HuH-7.5 (cell line): ENCODE measurements at regions not wholly inside any gene's neighbourhood (a gene's known extent, or its start where the extent isn't known, plus 50 kb on each side); places are given as distances from the start of the nearest gene placed in this dataset.
A peak's percentile ranks its signal among the peaks of the same experiment; 100 is the strongest.
"Not testable (repeated sequence)": the region's sequence is repeated elsewhere in the genome, so short reads cannot be mapped to it uniquely, and the experiment has no call there.

Source experiments
- DNase-seq: peaks from one replicate; pipeline ENCODE4 v3.0.0; 2011; ENCODE audit warnings: low spot score

DNA sequence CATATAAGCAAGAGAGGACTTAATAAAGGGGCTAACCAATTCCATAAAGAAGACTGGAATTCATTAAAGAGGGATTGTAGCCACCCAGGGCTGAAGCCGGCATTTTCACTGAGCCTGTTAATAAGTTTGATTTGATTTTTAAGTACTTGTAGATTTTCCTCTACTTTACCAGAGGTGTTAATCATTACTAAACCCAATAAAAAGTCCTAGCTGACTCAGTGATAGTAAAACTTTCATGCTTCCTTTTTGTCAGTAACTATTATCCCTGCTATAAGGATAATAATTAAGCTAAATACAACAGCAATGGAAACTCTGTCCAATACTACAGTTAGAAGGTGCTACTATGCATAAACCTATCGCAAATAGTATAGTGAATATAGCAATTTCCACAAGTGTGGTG, 260.2 kb downstream of the CEMIP2 start:
- not testable (repeated sequence) for DNase-seq

DNA sequence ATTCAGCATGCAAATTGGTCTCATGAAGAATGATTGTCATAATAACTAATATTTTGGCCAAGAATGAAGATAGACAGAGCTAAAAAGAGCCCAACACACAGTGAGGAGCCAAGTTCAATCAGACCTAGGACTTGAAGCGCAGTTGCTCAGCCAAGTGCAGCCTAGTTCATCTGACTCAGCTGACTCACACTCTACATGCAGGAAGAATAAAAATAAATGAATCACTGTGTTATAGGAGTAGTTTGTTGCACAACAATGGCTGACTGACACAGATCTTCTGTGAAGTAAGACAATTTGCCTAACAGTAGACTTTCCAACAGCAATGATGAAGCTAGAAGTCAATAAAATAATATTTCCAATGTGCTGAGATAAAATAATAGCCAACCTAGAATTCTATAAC, 261.5 kb downstream of the CEMIP2 start:
- DNase-seq: no peak

DNA sequence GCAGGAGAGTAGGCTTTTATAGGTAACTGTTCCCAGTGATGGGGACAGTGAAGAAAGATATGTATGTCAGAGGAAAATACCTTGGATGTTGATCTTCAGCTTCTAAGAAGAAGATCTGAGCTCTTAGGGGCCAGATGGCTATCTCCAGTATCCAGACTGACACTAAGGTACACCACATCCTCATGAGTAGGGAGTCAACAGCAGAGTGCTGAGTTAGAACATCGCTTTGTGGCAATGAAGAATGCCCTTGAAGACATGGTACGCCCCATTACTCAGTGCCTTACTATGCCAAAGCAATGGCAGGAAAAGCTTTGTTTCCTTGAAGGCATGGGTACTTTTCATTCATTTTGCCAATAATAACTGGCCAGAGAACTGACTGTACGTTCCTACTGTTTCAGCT, 263.7 kb downstream of the CEMIP2 start:
- no peak for DNase-seq

DNA sequence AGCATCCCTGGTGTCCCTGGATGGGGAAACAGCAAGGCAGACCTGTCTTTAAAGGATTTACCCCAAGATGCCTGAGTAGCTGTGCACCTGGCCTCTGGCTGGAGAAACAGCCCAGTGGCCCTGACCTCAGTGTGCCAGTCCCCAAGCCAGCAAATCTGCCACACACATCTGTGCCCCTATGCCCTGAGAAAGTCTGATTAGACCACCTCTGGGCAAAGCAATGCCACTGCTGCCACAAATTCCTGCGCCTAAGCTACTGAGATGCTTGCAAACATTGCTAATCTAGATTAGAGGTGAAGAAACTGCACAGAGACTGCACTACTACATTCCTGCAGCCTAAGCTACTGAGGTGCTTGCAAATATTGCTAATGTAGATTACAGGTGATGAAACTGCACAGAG, 269.6 kb downstream of the CEMIP2 start:
- no peak for DNase-seq

DNA sequence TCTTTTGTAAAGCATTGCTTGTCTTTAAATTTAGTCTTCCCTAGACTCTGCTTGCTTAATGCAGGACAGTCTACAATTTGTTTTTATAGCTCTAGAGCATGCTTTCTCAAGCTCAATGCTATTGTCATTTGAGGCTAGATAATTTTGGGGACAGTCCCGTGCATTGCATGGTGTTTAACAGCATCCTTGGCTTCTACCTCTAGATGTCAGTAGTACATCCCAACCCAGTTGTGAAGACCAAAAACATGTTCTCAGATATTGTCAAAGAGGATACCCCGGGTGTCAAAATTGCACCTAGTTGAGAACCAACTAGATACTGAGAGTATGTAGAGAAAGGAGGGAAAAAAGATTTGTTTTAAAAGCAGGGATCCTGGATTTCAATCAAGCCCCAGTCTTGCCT, 277.5 kb downstream of the CEMIP2 start:
- no peak for DNase-seq

DNA sequence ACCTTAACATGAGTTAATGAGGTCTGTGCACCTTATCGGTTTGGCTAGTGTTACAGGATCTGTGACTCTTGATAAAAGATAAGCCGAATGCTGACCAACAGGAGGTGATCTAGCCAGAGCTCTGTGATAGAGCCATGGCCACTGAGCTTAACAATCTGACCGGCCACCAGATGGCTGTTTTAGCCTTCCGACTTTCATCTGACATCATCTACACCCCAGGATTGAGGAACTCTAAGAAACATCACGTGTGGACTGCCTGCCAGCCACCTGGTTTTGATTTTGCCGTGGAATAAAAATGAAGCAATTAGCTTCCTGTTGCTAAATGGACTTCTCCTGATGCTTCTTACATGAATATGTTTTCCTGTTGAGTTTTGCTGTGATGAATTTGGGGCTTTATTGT, 281.3 kb downstream of the CEMIP2 start:
- DNase-seq: no peak

DNA sequence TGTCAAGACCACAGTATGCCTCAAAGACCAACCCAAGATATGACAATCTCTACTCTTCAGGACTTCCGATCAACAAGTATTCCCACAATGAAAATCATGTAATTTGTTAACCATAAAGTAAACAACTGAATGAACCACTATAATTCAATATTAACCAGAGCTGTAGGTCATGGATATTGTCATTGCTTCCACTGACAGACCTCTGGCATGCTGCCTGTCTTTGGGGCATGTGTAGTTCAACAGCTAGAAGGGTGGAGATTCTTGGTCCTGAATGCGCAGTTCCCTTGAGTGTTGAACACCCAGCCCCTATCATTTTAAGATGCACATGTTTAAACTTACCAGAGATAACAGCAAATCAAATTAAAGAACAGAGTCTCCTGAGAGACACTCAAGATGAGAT, 283.0 kb downstream of the CEMIP2 start:
- DNase-seq: no peak

DNA sequence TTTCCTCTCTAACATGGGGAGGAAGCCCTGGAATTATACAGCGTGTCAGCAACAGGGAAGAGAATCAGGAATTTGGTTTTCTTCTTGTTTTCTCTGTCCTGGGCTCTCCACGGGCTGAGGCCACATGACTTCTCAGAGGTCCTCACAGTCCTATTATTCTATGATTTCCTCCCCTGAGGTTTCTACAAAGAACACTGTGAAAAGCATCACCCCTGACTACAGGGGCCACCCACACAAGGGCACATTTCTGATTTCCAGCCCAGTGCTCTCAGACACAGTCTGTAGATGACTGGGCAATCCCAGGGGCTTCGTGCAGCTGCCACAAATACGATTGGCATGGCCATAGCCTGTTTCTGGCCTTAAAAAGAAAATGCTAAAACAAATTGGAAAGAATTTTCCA, 284.9 kb downstream of the CEMIP2 start:
- no peak for DNase-seq

DNA sequence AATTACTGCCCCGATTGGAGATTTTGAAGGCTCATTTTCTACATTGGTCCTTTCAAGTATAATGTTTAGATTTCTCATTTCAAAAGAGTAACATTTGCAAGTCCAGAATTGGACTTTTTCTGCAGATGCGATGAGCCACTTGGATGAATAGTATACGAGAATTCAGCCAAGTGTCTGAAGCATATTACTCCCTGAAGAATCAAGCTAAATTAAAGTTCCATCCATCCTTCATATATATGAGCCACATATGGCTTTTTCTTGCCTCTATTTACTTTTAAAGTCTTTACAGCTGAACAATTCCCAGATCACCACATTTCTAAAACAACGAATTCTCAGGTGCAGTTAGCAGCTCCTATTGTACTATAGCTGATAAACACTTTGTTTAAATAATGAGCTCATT, 288.7 kb downstream of the CEMIP2 start:
- DNase-seq: no peak

DNA sequence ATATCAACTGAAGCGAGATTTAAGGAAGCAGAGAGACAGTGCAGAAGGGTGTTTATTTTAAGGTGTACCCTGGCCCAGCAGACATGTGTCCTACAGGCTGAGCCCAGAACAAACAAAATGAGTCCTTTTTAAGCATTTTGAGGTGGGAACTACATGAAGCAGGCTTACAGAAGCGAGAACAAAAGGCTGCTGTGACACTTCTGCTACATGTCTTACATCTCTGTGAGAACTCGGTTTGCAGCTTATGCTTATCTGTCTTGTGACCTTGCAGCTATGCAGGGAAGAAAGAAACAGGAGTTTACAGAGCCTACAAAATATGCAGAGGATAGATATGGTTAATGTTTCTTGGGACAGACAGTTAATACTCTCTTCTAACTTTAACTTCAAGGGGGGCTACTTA, 295.9 kb downstream of the CEMIP2 start:
- DNase-seq: no peak

DNA sequence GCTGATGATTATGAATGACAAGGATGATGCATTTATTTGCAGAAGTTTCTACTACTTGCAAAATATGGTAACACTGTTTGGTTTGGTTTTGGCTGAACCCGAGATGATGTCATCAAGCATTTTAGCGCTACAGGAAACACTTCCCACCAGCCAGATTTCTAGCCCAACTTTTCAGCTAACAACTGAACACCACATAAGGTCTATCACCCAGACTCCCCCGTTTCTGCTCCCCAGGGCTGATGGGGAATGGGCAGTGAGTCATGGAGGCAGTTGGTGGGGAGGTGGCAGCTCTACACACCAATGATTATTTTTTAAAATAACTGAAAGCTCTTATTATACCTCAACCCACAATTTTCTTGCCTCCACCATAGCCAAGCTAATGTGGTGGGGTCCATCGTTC, 302.9 kb downstream of the CEMIP2 start:
- DNase-seq: no peak

DNA sequence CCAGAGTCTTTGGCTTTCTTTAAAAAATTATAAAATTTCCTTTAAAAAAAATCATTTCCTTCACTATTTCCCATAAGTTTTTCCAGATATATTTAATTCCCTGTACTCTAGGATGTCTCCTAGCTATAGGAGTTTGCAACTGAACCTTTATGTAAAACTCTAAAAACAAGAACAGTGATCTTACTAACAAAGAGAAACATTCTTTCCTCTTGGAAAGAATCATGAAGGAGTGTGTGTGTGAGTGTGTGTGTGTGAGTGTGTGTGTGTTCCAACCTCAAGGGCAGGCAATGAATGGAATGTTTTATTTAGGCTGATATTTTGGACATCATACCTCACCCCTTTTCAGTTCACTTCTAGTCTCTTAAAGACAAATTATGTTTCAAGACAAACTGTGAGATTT, 309.2 kb downstream of the CEMIP2 start:
- DNase-seq: no peak

DNA sequence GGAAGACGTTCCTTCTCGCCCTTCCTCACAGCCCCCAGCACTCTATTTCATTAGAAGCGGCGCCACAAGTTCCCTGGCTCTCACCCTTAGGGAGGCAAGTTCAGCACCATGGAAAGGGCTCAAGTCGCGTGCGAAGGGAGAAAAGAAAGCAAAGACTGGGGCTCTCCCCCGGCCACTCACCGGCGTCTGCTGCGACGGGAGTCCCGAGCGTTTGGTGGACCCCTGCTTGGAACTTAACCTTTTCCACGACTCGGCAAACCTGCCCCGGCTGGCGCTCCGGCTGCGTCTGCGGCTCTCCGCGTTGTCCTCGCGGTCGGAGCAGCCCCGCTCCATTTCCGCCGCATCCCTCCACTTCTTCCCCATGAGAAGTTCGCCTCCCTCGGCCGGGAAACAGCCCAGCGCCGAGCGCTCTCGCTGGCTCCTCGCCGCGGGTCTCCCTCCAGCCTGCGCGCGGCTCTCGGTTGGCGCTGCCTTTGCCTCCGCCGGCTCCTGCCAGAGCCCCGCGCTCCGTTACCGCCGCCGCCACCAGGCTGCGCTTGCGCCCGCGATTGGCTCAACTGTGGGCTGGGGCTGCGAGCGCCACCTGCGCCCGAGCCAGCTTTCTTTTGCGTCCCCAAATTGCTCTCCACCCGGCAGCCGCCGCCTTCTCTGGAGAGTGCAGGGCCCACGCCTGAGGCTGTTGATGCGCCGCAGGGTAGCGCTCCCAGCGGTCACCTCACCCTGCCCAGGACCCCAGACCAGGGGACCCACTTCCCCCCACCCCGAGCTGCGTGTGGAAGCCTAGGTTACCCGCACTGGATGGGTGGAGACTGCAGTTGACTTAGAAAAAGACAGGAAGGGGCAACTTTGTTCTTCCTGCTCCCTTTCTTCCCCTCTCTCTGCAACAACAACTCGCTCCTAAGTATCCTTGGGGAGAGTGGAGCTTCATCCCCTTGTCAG, 321.6 kb downstream of the CEMIP2 start:
- peak; percentile 37 for DNase-seq

DNA sequence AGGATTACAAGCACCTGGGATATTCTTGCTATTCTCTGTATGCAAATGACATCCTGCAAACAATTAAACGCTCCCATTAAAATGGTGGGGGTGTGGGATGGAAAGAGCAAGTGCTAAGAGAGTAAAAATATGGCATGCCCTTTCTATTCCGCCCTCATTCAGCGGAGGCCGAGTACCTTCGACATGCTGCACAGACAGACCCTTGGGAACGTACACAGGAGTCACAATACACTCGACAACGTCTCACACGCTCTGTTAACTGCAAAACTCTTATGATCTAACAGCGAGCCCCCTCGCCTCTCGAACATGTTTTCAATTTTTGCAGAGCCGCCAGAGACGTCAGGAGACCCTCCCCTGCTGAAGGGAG, 322.2 kb downstream of the CEMIP2 start:
- DNase-seq: no peak

DNA sequence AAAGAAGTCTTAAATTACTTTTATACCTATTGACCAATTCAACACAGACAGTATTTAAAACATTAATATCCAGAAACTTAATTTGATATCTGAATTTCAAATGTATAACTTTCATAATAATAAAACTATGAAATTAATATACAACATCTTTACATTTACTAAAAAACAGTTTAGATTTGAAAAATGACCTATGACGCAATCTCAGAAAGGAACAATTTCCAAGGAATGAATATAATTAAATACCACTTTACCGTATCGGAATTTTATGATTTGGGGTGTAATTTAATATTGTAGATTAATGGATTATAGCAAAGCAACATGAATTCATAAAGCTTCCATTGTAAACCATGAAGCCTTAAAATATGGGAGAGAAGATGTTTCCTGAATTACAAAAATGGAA, 321.5 kb upstream of the TRPM3 start:
- no peak for DNase-seq

DNA sequence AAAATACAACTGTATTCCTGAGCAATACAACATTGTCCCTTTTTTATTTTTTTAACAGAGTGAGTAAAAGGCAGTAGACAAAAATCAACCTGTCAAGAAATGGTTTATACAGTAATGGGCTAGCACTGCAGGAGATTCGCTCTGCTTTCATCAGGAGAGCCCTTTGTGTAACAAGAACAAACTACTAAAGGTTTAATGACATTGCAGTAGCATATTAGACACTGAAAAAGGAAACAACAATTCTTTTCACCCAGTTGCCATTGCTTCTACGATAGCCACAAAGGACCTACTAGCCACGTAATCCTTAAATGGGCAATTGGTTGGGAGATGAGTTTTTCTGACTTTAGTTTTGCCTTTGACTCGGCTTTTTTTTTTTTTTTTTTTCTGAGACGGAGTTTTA, 319.8 kb upstream of the TRPM3 start:
- DNase-seq: no peak

DNA sequence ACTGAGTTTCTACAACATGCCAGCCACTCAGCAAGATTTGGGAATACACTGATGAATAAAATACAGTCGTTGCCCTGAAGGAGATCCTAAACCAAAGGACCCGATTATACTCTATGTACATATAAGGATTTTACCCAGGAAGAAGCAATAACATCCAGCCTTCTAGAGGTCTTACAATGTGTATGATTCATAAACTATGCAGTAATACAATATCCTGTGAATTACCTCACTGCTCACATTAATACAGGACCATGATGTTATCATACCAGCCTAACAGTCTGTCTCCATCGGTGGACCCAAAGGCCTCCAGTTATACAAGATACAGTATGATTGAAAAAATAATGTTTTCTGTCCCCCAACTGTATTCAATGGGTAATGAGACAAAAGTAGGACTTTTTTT, 310.5 kb upstream of the TRPM3 start:
- DNase-seq: no peak

DNA sequence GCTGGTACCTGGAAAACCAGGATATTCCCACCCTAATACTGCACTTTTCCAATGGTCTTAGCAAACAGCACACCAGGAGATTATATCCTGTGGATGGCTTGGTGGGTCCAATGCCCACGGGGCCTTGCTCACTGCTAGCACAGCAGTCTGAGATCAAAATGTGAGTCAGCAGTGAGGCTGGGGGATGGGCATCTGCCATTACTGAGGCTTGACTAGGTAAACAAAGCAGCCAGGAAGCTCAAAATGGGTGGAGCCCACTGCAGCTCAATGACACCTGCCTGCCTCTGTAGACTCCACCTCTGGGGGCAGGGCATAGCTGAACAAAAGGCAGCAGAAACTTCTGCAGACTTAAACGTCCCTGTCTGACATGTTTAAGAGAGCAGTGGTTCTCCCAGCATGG, 285.9 kb upstream of the TRPM3 start:
- not testable (repeated sequence) for DNase-seq

DNA sequence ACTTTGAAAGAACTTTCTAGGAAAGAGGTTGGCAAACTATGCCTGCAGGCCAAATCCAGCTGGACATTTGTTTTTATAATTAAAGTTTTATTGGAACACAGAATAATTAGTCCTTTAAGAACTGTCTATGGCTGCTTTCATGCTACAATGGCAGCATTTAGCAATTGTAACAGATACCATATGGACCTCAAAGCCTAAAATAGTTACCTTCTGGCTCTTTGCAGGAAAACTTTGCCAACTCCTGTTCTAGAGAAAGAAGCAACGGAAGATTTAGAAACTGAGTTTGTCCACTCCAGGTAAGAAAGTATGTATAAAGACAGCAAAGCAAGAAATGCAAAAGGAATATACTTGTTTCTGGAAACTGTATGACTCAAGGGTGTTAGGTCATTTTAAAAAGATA, 281.7 kb upstream of the TRPM3 start:
- no peak for DNase-seq

DNA sequence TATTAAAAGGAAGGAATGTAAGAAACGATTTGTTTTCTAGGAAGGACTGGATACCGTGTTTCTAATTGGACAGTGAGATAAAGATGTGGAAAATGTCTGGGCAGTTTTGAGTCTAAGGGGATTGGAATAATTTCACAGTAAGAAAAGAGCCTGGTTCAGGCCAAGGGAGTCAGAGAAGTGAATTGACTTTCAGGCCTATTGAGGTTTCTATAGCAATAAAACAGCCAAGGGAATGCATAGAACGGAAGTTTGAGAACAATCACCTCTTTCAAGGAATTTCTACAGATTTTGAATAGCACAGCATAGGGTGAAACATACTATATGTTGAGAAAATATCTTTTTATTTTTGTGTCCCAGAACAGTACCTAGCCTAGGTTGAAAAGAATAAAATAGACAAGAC, 271.6 kb upstream of the TRPM3 start:
- DNase-seq: no peak

DNA sequence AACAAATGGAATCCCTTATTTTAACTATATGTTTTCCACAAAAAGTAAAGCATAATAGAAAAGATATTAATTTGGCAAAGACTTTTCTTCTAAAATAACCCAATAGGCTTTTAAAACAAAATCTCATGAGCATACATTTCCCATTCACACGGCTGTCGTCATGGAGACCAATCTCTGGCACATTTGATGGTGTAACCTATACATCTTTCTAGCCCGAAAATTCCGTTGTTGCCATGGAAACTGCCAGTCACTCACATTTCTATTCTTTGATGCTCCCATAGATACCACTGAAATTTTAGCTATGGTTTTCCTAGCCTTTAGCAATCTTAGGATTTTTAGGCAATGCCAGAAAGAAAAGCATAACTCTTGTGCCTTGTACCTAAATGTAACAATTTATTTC, 262.9 kb upstream of the TRPM3 start:
- DNase-seq: no peak

DNA sequence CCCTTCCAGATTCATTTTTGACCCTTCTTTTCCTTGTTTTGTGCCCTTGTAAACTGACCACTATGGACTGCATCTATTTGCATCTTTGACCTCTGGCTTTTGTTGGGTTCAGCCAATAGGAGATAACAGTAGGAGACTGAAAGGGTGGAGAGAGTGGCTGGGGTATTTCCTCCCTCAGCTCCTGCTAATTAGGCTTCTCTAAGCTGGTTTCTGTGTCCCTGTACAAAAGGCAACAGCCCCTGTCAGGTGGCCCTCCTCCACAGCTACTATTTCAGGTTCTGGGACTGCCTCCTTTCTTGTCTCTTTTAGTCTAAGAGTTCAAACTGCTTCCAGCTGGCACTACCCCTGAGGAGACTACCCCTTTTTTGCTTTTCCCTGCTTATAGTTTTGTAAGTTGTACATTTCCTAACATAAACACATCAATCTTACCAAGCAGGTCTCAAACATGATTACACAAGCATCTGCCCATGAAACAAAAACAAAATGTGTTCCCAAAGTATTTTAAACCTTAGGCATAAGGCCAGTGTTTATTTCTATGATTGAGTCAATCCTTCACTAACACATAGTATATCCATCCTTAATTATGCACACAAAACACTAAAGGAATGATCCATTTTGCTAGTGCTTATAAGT, 262.0 kb upstream of the TRPM3 start:
- no peak for DNase-seq

DNA sequence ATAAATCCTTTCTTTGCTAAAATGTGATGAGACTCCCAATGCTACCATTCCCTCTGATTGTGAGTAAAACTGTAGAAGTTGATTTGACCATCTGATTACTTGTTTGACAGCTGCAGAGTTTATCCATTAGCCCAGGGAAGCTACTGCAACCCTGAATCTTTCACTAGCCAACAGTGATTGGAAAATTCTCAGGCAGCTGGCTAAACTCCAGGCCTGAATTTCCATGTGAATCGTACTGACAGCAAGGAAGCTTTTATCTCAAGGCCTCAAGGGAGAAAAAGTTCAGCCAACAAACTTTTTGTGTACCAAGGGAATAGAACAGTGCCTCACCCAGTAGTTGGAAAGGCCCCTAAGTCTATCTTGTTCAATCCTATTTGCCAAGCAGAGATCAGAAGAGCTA, 246.7 kb upstream of the TRPM3 start:
- no peak for DNase-seq
